NCI-H82 (cell line): ENCODE measurements at regions not wholly inside any gene's neighbourhood (a gene's known extent, or its start where the extent isn't known, plus 50 kb on each side); places are given as distances from the start of the nearest gene placed in this dataset.

Experiments used
- DNase-seq: peaks from one replicate; lab custom pipeline; 2025; lab: John Stamatoyannopoulos, UW

GRCh38 chr9:20042128-20042711 lies 253.4 kb upstream of the SLC24A2 start:
- DNase-seq = no peak

- DNase-seq = peak; percentile 74
Measured at GRCh38 chr9:20041697-20042081, 252.9 kb upstream of the SLC24A2 start.

- peak; percentile 11 for DNase-seq
Measured at GRCh38 chr9:20040991-20041696, 252.3 kb upstream of the SLC24A2 start.

- DNase-seq = no peak
Measured at GRCh38 chr9:20037699-20038098, 248.9 kb upstream of the SLC24A2 start.

GRCh38 chr9:20033511-20033910 lies 244.7 kb upstream of the SLC24A2 start:
- DNase-seq = no peak

GRCh38 chr9:20032413-20033006 lies 243.7 kb upstream of the SLC24A2 start:
- DNase-seq = no peak

GRCh38 chr9:20031836-20032235 lies 243.0 kb upstream of the SLC24A2 start:
- DNase-seq = no peak

GRCh38 chr9:20030671-20031070 lies 241.8 kb upstream of the SLC24A2 start:
- DNase-seq = no peak

GRCh38 chr9:20030221-20030620 lies 241.4 kb upstream of the SLC24A2 start:
- no peak for DNase-seq

GRCh38 chr9:20028849-20029231 lies 240.0 kb upstream of the SLC24A2 start:
- no peak for DNase-seq

GRCh38 chr9:20028192-20028848 lies 239.5 kb upstream of the SLC24A2 start:
- no peak for DNase-seq

GRCh38 chr9:20023961-20024571 lies 235.2 kb upstream of the SLC24A2 start:
- DNase-seq = peak; percentile 95

GRCh38 chr9:20023210-20023905 lies 234.5 kb upstream of the SLC24A2 start:
- peak; percentile 48 for DNase-seq

GRCh38 chr9:20022410-20022809 lies 233.6 kb upstream of the SLC24A2 start:
- DNase-seq = no peak

- no peak for DNase-seq
Measured at GRCh38 chr9:20016611-20017010, 227.8 kb upstream of the SLC24A2 start.

GRCh38 chr9:20015427-20015931 lies 226.6 kb upstream of the SLC24A2 start:
- DNase-seq = no peak

GRCh38 chr9:20014168-20014567 lies 225.3 kb upstream of the SLC24A2 start:
- no peak for DNase-seq

GRCh38 chr9:20012232-20012631 lies 223.4 kb upstream of the SLC24A2 start:
- DNase-seq = no peak

GRCh38 chr9:20009606-20010005 lies 220.8 kb upstream of the SLC24A2 start:
- no peak for DNase-seq

GRCh38 chr9:20002011-20002410 lies 213.2 kb upstream of the SLC24A2 start:
- no peak for DNase-seq

- no peak for DNase-seq
Measured at GRCh38 chr9:20001058-20001457, 212.2 kb upstream of the SLC24A2 start.
